Left kidney (tissue), 1 donor: ENCODE measurements at regions not wholly inside any gene's neighbourhood (a gene's known extent, or its start where the extent isn't known, plus 50 kb on each side); places are given as distances from the start of the nearest gene placed in this dataset.

ENCODE experiments used
- DNase-seq: peaks from one replicate; pipeline ENCODE4 v3.0.0-alpha.2; 2013

DNA sequence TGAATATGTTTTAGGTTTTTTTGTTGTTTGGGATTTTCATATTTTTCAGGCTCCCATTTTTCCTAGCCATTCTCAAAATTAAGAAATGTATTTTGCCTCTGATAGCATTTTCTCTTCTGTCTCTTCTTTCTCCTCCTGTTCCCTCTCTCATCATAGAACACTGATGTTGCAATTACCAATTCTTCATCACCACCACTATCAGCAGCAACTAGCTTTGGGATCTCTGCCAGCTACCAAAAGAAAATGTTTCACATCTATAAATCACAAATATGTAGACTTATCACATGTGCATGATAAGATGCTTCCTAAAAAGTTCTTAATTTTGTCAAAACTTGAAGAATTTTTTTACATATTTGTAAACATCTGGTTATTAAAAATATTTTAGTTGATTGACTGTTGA lies 887.1 kb downstream of the MAT2B start:
- no peak for DNase-seq

DNA sequence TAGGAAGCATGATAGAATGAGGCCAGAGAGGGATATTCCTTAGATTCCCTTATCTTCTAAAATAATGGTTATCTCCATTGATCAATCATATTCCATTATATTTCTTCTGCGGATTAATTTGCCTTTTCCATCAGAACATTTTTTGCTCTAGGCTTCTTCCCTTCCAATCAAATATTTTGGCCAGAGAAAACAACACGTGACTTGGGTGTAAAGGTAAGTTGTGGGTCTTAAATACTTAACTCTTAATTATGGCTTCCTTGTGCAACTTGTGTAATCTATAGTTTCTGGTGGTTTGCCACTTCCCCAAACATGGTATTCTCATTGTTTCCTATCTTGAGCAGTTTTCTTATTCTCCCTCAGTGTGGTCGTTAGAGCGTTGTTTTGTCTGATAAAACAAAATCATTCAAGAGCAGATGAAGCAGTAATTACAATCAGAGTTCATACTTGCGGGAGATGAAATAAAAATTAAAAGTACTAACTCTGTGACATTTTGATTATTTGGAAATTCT lies 889.3 kb downstream of the MAT2B start:
- no peak for DNase-seq

DNA sequence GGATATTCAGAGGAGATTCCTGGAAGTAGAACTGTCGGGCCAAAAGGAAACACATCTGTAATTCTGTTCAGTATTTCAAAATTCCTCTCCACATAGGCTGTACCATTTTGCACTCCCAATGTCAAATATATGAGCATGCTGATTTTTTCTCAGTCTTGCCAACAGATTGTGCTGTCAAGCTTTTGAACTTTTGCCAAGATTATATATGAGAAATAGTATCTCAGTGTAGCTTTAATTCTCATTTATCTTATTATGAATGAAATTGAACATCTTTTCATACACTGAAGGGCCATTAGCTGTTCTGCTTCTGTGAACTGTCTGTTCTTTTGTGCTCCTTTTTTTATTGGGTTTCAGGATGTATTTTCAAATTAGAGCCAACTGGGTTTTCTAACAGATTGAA lies 907.1 kb downstream of the MAT2B start:
- no peak for DNase-seq

DNA sequence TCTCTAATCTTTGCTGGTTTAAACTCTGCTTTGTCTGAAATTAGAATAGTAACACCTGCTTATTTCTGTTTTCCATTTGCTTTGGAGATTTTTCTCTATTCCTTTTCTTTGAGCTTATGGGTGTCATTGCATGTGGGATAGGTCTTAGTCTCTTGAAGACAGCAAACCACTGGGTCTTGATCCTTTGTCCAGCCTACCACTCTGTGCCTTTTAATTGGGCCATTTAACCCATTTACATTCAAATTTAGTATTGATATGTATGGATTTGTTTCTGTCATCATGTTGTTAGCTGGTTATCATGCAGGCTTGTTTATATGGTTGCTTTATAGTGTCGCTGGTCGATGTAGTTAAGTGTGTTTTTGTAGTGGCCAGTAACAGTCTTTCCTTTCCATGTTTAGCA lies 914.7 kb downstream of the MAT2B start:
- no peak for DNase-seq

GRCh38 chr5:164422400-164422799 lies 917.0 kb downstream of the MAT2B start:
- DNase-seq = no peak

DNA sequence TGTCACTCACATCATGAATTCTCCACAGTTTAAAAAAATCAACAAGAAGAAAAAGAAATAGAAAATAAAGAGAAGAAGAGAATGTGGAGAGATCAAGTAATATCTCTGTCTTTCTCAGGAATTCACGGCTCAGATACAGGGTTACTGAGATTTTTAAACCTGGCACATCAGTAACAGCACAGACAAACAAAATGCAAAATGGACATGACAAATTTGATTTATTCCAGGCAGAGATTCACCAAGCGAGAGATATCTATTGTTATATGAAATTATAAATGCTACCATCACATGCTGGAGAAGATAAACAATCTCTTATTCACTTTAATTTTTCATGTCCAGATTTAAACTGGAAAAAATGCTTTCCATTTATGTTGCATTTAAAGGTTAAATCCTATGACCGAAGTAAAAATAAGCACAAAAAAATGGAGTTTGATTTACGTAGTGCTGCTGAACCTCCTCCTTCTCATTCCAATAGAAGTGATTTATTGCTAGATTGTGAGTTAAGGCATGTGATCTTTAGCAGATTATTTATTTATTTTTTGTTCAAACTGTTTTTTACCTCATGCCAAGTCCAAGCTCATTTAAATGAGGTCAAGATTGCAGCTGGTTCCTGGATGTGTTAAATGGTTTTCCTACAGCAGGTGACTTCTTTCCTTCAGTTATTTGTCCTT lies 926.4 kb downstream of the MAT2B start:
- DNase-seq = no peak

GRCh38 chr5:164433106-164433870 lies 927.9 kb downstream of the MAT2B start:
- DNase-seq = no peak

DNA sequence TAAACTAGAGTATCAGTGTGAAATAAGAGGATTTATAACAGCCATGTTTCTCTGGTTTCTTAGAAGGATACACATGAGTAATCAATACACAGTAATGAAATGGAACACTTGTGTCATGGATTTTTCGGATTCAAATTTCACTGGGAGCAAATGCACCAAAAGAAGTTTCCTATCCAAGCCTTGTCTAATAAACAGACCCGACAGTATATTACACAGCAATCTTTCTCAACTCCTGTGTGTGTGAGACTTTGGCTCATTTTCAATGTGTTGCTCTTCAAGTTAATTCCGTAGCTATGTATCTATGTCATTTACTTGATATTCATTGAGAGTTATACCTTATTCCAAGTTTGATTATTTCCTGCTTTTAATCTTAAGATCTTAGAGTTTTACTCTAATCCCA lies 930.2 kb downstream of the MAT2B start:
- peak; percentile 13 for DNase-seq

GRCh38 chr5:164439799-164440198 lies 934.4 kb downstream of the MAT2B start:
- no peak for DNase-seq

- DNase-seq = no peak
Observed at GRCh38 chr5:164449460-164449859, 944.0 kb downstream of the MAT2B start.

- no peak for DNase-seq
Observed at GRCh38 chr5:164466033-164466432, 960.6 kb downstream of the MAT2B start.

DNA sequence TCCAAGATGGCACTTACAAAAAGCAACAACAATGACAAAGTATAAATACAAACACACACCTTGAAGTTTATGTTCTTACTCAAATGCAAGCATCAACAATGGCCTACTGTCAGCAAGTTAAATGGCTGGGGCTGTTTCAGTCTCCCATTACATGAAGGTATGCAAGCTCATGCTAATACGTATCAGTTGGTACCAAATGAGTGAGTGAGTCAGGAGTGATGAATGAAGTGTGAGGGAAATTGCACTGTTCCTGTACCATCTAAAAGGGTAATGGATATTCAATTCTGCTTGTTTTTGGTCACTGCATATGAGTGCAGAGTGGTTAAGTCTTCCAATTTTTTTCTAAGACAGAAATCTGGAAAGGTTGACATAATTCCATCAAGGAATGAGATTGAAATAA lies 964.9 kb downstream of the MAT2B start:
- no peak for DNase-seq

GRCh38 chr5:164472165-164472564 lies 966.7 kb downstream of the MAT2B start:
- DNase-seq = no peak

DNA sequence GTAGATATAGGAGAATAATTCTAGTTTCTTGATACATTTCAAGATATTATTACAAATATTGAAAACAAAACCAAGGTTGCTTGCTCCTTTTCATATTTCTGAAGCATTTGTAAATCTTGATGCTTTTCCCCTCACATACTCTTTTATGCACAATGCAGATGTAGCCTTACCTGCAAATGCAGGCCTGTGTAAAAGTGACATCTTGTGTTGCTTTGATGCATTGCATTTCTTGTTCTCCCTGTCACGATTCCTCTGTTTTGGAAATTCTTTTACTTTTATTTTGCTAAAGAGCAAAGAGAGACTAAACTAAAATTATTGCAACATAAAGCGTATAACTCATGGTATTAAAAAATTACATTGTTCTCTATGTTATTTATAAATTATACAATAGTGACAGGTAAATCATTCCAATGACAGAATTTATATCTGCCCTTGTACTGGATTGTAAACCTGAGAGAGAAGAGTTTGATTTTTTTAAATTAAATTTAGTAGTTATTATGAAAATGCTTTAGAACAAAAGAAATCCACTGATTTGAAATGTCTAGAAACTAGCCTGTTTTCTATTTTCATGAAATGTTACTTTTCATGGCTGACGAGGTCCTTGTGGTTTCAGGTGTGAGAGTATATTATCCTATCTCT lies 970.0 kb downstream of the MAT2B start:
- no peak for DNase-seq

DNA sequence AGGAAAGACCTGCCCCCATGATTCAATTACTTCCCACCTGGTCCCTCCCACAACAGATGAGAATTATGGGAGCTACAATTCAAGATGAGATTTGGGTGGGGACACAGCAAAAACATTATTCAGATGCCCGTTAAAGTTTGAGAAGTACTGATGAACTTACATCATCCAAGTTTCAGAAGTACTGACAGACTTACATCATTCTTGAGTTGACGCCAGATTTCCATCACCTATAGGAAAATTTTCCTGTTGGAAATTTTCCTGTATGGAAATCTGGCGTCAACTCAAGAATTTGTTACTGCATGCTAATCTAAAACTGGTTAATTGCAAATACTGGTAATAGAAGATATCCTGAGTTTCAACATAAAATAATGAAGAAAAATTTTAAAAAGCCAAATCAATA lies 975.9 kb downstream of the MAT2B start:
- DNase-seq = no peak

- DNase-seq = no peak
Observed at GRCh38 chr5:164482351-164482750, 976.9 kb downstream of the MAT2B start.

DNA sequence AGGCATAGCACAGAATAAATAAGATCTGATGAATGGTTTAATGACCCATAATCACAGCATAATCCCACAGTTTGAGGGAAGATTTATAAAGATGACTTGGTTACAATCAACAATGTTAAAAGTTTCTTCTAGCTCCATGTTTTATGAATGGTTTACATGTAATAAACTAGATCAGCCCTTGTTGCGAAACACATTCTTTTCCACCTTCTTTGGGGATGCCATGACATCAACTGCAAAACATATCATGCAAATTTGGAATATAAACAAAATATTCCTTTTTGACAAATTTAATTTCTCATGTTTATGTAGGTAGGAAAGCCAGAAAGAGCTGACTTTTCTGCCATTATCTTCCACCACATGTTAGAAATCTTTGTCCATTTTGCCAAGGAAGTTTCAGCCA lies 979.5 kb downstream of the MAT2B start:
- no peak for DNase-seq

GRCh38 chr5:164487939-164488338 lies 982.5 kb downstream of the MAT2B start:
- DNase-seq = no peak

DNA sequence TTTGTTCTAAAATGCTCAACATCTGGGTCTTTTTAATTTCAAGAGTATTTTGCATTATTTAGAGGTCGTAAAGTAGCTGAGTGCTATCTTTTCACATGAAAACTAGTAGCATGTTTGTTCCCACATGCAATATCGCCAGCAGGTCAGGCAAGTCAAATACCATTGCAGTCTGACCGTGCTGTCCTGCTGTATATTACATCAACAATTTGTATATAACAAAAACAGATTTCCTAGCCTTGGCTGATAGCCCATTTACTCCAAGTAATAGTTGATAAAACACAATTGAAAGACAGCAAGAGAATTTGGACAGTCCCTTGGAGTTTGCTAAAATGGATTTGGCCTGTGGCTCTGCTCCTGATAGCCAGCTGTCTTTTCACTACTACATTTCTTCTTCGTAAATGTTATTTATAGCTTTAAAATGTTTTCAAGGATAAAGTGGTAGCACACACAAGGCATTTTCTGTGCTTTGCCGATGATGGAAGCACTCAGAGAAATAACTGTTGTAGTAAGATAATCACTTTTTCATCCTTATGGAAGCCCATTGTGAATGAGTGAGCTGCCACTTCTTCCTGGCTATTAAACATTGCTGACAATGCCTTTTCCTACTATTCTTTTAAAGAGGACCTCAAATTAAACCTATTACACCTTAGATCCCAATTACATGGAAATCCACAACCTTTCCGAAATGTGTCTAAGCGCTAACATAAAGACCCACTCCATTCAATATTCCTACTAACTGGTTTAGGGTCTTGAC lies 992.1 kb downstream of the MAT2B start:
- DNase-seq = no peak

- DNase-seq = no peak
Observed at GRCh38 chr5:164498438-164498837, 993.0 kb downstream of the MAT2B start.

- no peak for DNase-seq
Observed at GRCh38 chr5:164500856-164501255, 995.4 kb downstream of the MAT2B start.

DNA sequence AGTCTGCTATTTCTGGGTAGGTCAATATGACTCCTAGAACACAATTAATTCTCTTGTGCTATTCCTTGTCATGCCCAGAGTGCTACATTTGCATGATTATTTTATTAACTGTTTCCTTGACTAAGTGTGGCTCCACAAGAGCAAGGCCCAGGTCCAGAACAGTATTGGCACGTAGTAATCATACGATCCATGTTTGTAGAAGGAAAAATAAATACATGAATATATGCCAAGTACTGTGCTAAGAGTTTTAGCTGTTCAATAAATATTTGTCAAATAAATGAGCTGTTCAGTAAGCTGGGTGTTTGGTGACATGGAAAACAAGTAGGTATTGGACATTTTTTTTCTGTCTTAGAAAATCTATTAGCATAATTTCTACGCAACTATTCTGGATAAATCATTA lies 995.9 kb downstream of the MAT2B start:
- DNase-seq = no peak
